HG02798 (cell line): ENCODE measurements at regions not wholly inside any gene's neighbourhood (a gene's known extent, or its start where the extent isn't known, plus 50 kb on each side); places are given as distances from the start of the nearest gene placed in this dataset.

Experiments used
- ATAC-seq: cut with Tn5 transposase; IDR thresholded peaks from one replicate; pipeline ENCODE4 v1.9.1; 2021; ENCODE audit warnings: mild to moderate bottlenecking; ENCODE audit not compliant: unreplicated experiment, poor library complexity

DNA sequence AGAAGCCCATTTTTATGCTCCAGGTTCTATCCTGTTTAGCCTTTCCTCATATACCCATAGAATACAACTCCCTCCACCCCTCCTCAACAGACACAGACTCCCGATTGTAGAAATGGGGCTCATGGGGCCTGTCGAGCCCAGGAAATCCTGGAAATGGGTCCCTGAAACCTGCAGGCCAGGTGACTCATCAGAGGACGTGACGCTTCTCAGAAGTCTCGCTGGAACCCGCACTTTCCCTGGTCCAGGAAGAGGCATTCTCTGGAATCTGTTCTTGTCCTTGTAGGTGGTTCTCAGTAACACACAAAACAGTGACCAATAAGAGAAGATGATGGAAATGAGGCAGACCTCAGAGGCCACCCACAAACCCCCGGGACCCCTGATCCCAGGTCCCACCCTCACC is 244.8 kb upstream of the PPP2R2D start:
- ATAC-seq = no peak

DNA sequence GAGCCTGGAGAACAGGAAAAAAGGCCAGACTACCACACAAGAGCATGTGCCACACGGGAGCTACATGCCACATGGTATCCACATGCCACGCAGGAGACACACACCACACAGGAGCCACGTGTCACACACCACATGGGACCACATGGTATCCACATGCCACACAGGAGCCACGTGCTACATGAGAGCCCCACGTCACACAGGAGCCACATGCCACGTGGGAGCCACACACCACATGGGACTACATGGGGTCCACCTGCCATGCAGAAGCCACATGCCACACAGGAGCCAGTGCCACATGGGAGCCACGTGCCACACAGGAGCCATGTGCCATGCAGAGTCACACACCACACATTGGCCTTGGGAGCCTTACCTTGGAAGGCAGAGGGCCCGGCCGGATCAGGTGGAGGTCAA is 244.4 kb upstream of the PPP2R2D start:
- no peak for ATAC-seq

- ATAC-seq = no peak
These were observed 243.4 kb upstream of the PPP2R2D start for GRCh38 chr10:131657318-131657984.

GRCh38 chr10:131657985-131658330 is 242.8 kb upstream of the PPP2R2D start:
- no peak for ATAC-seq

GRCh38 chr10:131658476-131659110 is 242.2 kb upstream of the PPP2R2D start:
- no peak for ATAC-seq

- no peak for ATAC-seq
These were observed 240.4 kb upstream of the PPP2R2D start for GRCh38 chr10:131660427-131660826.

- no peak for ATAC-seq
These were observed 238.0 kb upstream of the PPP2R2D start for GRCh38 chr10:131662851-131663250.

DNA sequence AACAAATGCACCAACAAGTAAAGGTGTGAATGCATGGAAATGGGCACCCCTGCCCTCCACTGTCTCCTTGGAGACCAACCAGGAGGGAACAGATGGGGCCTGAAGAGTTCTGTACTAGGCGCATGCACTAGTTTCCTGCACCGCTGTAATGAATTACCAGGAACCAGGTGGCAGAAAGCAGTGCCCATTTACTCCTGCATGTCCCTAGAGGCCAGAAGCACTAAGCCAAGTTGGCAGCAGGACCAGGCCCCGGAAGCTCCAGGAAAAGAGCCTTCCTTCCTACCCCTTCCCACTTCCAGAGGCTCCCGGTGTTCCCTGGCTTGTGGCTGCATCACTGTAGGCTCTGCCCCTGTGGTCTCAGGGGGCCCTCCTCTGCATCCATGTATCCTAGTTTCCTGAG is 237.5 kb upstream of the PPP2R2D start:
- no peak for ATAC-seq

GRCh38 chr10:131666091-131666490 is 234.7 kb upstream of the PPP2R2D start:
- ATAC-seq = no peak

GRCh38 chr10:131667047-131667446 is 233.8 kb upstream of the PPP2R2D start:
- no peak for ATAC-seq

- ATAC-seq = no peak
These were observed 233.2 kb upstream of the PPP2R2D start for GRCh38 chr10:131667561-131667960.

DNA sequence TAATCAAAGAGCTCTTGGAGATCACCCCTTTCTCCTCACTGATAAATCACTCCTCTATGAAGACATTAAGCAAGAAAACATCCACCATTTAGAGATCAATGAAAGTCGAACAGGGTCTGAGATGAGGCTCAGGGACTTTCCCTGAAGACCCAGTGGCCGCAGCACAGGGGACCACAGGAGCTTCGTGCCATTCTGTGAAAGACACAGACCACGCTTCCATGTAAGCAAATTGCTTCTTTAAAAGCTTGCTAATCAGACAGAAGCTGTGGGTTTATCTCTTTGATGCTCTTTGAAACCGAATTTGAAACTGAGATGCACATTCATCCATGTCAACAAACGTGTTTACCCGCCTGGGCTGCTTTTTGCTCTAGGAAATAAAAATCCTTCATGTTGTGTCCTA is 231.9 kb upstream of the PPP2R2D start:
- no peak for ATAC-seq

DNA sequence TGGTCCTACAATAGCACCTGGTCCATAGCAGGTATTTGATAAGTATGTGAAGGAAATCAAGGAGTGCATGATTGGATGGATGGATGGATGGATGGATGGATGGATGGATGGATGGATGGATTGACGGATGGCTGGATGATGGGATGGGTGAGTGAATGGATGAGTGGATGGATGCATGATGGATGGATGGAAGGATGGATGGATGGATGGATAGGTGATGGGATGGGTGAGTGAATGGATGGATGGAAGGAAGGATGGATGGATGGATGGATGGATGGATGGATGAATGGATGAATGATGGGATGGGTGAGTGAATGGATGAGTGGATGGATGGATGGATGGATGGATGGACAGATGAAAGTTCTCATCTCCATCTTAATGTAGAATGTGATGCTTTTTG is 231.0 kb upstream of the PPP2R2D start:
- no peak for ATAC-seq

GRCh38 chr10:131670341-131670740 is 230.5 kb upstream of the PPP2R2D start:
- ATAC-seq = no peak

GRCh38 chr10:131673396-131673795 is 227.4 kb upstream of the PPP2R2D start:
- no peak for ATAC-seq

GRCh38 chr10:131674130-131674529 is 226.7 kb upstream of the PPP2R2D start:
- no peak for ATAC-seq

DNA sequence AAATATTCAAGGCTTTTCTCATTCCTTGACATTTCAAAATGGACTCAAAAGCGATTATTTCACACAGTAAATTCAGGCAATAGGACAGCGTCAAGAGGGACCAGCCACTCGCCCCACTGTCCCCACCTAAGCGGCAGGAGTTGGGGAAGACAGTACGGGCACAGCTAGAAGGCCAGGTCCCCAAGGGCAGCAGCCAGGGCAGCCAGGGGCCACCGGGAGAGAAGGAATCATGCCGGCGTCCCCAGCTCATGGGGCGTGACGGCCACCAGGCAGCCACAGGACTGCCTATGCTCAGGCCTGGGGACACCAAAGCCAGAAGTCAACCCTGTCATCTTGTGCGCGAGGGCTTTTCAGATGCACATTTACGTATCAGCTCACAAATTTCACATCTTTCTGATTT is 225.7 kb upstream of the PPP2R2D start:
- no peak for ATAC-seq

DNA sequence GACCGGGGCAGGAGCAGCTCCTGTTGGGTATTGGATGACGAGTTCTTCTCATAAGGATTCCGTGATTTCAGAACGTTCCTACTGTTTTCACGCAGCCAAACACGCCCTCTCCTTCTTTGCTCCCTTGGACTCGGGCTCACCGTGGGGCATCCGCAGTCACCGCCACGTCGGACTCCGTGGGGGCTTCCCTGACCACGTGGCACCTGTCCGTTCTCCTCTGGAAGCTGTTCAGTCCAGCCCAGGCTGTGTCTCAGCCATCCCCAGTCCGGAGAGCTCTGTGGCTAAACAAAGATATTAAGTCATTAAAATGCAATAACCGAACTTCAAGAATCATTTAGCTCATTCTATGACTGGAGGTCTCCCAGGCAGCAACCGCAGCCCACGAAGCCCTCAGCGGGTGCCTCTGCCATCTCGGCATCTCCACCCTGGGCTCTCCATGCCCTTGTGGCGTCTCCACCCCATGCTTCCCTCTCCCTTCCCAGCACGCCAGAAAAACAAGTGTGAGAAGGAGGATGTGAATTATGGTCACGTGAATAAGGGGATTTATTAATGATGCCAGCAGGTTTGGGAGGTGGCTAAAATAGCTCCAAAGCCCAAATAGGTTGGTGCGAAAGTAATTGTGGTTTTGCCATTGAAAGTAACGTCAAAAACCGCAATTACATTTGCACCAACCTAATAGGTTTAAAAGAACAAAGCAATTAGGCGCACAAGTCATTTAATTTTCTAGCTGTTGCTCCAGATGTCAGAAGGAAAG is 224.6 kb upstream of the PPP2R2D start:
- no peak for ATAC-seq

GRCh38 chr10:131676800-131677421 is 223.9 kb upstream of the PPP2R2D start:
- no peak for ATAC-seq

GRCh38 chr10:131677671-131678070 is 223.1 kb upstream of the PPP2R2D start:
- no peak for ATAC-seq

DNA sequence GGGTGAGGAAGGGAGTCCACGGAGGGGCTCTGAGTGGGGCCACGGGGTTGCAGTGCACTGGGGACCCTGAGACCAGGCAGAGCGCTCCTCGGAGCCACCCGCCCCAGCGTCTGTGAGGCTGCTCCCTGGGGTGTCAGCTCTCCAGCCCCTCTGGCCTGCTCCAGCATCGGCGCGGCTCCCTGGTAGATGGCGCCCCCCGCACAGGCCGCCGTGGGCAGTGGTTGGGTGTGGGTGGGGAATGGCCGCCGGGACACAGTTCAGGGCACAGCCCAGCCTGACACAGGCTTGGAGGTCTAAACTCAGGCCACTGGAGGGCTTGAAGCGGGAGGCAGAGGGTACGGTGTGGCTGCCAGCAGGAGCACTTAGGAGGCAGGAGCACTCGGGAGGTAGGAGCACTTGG is 222.6 kb upstream of the PPP2R2D start:
- no peak for ATAC-seq
